WI38 (cell line): ENCODE measurements at regions not wholly inside any gene's neighbourhood (a gene's known extent, or its start where the extent isn't known, plus 50 kb on each side); places are given as distances from the start of the nearest gene placed in this dataset.

Experiments
- H3K4me3 ChIP-seq: 2 replicates; pipeline ENCODE4 v1.5.1; 2011; ENCODE audit warnings: low read depth, mild to moderate bottlenecking, control low read depth, low read length
- TF ChIP-seq, protein P1 (sequence below): IDR thresholded peaks from 2 replicates; pipeline ENCODE4 v1.5.1; 2012; ENCODE audit warnings: low read depth, mild to moderate bottlenecking, control low read depth, low read length

DNA sequence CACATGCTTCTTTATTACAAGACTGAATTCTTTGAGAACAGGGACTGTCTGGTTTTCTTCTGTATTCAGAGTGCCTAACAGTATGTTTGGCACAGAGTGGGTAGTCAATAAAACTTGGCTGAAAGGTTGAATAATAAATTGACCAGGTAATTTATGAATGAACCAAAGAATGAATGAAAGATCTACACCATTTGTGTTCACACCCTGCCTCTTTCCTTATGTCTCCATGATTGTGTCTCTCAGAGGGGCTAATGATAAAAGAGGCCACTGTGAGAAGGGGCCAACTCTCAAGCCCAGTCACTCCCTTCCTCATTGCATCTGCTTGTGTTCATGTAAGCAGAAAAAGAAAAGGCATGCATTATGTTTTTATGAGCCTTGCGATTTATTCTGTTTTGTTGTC, 569.7 kb upstream of the TENM4 start:
- TF ChIP-seq, protein P1, sequence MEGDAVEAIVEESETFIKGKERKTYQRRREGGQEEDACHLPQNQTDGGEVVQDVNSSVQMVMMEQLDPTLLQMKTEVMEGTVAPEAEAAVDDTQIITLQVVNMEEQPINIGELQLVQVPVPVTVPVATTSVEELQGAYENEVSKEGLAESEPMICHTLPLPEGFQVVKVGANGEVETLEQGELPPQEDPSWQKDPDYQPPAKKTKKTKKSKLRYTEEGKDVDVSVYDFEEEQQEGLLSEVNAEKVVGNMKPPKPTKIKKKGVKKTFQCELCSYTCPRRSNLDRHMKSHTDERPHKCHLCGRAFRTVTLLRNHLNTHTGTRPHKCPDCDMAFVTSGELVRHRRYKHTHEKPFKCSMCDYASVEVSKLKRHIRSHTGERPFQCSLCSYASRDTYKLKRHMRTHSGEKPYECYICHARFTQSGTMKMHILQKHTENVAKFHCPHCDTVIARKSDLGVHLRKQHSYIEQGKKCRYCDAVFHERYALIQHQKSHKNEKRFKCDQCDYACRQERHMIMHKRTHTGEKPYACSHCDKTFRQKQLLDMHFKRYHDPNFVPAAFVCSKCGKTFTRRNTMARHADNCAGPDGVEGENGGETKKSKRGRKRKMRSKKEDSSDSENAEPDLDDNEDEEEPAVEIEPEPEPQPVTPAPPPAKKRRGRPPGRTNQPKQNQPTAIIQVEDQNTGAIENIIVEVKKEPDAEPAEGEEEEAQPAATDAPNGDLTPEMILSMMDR: no peak
- H3K4me3 ChIP-seq: no peak overlapping the region

DNA sequence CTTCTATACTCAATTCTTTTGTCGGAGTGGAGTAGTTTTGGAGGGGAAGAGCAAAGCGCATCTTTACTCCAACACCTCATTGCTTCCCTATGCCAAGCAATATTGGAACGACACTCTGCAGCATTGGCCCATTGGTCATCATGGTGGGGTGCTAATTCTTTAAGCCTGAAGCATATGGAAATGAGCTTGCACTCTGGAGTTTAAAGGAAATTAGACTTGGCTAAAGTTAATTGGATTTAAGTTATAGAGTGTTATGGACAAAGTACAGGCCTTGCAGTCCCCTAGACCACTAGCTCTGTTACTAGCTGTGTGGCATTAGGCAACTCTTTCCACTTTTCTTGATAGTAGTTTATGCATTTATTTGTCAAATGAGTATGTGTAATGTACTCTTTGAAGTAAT, 568.3 kb upstream of the TENM4 start:
- TF ChIP-seq, protein P1: no peak
- H3K4me3 ChIP-seq: no peak overlapping the region

DNA sequence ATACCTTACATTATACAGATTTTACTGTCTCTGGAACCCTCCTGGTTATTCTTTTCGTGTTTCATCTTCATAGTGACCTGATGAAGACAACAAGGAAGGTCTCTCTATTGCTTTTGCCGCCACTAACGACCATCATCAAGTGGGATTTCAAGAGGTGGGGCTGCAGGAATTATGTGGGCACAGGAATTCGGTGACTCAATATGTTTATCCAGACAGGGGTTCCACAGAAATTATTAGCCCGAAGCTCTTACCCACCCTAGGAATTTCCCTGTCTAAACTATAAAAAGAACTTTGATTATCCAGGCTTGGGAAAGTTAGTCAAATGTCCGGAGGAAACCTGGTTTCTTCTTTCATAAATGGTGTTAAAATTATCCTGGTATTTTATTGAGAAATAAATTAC, 566.8 kb upstream of the TENM4 start:
- no peak overlapping the region for H3K4me3 ChIP-seq
- TF ChIP-seq, protein P1: no peak

DNA sequence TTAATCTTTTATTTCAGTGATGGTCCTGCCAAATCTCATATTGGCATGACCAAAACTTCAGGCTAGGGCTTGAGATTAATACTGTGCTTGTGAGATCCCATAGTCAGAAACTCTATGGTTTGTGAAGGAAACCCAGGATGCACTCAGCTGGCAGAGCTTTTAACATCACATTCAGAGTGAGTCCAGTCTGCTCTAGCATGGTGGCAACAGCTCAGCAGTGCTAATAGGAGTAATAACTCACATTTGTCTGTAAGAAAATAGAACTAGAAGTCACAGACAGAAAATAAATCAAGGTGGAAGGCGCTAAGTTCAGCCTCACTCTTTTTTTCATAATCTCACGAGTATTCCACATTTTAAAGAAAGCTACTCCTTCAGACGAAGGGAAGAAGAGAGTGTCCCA, 549.3 kb upstream of the TENM4 start:
- TF ChIP-seq, protein P1: no peak
- no peak overlapping the region for H3K4me3 ChIP-seq

DNA sequence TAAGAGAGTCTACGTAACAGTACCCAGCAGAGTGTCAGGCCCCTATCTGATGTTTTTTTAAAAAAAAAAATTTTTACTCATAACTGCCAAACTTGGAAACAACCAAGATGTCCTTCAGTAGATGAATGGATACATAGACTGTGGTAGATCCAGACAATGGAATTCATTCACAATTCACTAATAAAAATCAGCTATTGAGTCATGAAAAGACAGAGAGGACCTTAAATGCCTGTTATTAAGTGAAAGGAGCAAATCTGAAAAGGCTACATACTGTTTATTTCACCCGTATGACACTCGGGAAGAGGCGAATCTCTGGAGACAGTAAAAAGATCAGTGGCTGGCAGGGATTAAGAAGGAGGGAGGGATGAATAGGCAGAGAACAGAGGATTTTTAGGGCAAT, 541.4 kb upstream of the TENM4 start:
- TF ChIP-seq, protein P1: no peak
- H3K4me3 ChIP-seq: no peak overlapping the region

DNA sequence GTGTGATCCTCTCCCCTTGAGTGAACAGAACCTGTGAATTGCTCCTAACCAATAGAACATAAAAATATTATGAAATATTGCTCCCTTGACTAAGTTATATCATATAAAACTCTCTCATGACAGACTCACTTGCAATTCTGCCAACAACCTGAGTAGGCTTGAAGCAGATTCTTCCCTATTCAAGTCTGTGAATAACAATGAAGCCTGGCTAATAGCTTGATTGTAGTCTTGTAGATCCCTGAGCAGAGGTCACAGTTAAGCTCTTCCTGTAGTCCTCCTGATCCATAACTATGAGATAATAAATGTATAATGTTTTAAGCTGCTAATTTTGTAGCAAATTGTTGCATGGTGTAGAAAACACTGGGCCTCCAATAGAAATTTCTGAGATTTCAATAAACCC, 540.1 kb upstream of the TENM4 start:
- TF ChIP-seq, protein P1: no peak
- no peak overlapping the region for H3K4me3 ChIP-seq

DNA sequence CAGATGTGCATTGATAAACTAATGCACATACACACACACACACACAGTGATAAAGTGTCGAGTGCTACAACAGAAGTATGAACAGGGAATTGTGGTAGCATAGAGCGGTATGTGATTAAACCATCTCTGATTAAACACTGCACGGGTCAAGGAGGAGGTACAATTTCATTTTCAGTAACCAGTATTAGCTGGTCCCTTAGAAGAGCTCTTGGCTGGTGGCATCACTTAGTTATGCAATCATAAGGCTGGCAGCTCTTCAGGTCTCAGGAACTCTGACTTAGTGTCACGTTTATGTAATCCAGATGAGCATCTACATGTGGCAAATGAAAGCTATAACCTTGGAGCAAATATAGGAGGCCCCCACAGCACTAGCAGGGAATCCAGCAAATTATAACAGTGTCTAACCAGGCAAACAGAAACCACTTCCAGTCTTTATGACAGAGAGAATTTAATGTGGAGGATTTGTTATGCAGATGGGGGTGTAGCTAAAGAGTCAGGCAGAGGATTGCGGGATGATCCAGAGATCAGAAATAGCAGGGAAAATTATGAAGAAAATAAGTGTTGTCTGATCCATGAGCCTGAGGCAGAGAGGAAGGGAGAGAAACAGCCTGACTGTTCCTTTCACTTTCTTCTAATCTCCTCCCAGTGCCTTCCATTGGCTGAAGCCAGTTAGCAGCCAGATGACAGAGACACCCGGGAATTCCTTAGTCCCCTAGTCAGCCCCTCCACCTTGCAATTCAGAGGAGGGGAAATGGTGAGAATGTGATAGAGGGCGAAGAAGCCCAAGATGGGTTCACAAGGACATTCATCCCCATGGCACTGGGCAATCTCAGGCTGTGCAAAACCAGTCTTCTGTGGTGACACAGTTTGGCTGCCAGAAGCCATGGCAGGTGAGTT, 533.1 kb upstream of the TENM4 start:
- TF ChIP-seq, protein P1: no peak
- no peak overlapping the region for H3K4me3 ChIP-seq
